CD14-positive monocyte (primary cell): ENCODE measurements at regions not wholly inside any gene's neighbourhood (a gene's known extent, or its start where the extent isn't known, plus 50 kb on each side); places are given as distances from the start of the nearest gene placed in this dataset.
A peak's percentile ranks its signal among the peaks of the same experiment; 100 is the strongest.

Source experiments
- DNase-seq, 3 donors: peaks; one replicate each; pipeline ENCODE4 v3.0.0-alpha.2; 2011 to 2022
- H2AFZ ChIP-seq: 2 replicates; pipeline ENCODE4 v1.6.0; 2012; ENCODE audit warnings: mild to moderate bottlenecking, low read depth, low read length, inconsistent platforms; ENCODE audit not compliant: insufficient read depth, poor library complexity, severe bottlenecking
- H3K27ac ChIP-seq, 2 donors: 1 replicate in 1 of 2; 2 replicates in 1 of 2; pipeline ENCODE4 v1.5.1; 2012 to 2013; ENCODE audit warnings: low read length in 2 of 2, control low read depth in 1 of 2, inconsistent platforms in 1 of 2, low read depth in 1 of 2, mild to moderate bottlenecking in 1 of 2
- H3K27me3 ChIP-seq, 2 donors: one replicate each; pipeline versions ENCODE4 v1.6.0 to v1.6.1; 2011 to 2013; ENCODE audit warnings: low read length in 2 of 2; ENCODE audit not compliant: control insufficient read depth in 2 of 2, insufficient read depth in 2 of 2
- H3K36me3 ChIP-seq, 2 donors: replicated peaks in 1 of 2; 1 replicate in 1 of 2; 2 replicates in 1 of 2; pipeline versions ENCODE4 v1.5.1 to v1.6.1; 2012 to 2013; ENCODE audit warnings: low read length in 2 of 2, control low read depth in 1 of 2, inconsistent platforms in 1 of 2, mild to moderate bottlenecking in 1 of 2; ENCODE audit not compliant: insufficient read depth in 2 of 2, control insufficient read depth in 1 of 2
- H3K4me1 ChIP-seq, 2 donors: 1 replicate in 1 of 2; 2 replicates in 1 of 2; pipeline versions ENCODE4 v1.5.1 to v1.6.1; 2012 to 2013; ENCODE audit warnings: low read length in 2 of 2, control low read depth in 1 of 2, inconsistent platforms in 1 of 2, mild to moderate bottlenecking in 1 of 2, moderate library complexity in 1 of 2; ENCODE audit not compliant: insufficient read depth in 2 of 2, control insufficient read depth in 1 of 2
- H3K4me2 ChIP-seq: replicated peaks from 2 replicates; pipeline ENCODE3; 2012; ENCODE audit warnings: low read length, moderate library complexity, mild to moderate bottlenecking; ENCODE audit not compliant: poor library complexity, severe bottlenecking; ENCODE audit errors: extremely low read depth
- H3K4me3 ChIP-seq, 3 experiments: fragments of 200-600 bp in 1 of 3; sonication (generic) in 1 of 3; replicated peaks in 1 of 3; 1 replicate in 2 of 3; 2 replicates in 1 of 3; pipeline ENCODE4 v1.5.1; 2011 to 2013; ENCODE audit warnings: low read length in 3 of 3, mild to moderate bottlenecking in 3 of 3, control low read depth in 2 of 3, low read depth in 2 of 3, inconsistent platforms in 1 of 3, moderate library complexity in 1 of 3
- H3K79me2 ChIP-seq: 2 replicates; pipeline ENCODE4 v1.6.0; 2012; ENCODE audit warnings: mild to moderate bottlenecking, control low read depth, inconsistent platforms, low read length, moderate library complexity; ENCODE audit not compliant: insufficient read depth
- H3K9ac ChIP-seq: 2 replicates; pipeline ENCODE4 v1.6.0; 2017; ENCODE audit warnings: low read length, mild to moderate bottlenecking; ENCODE audit not compliant: insufficient read depth, poor library complexity, severe bottlenecking
- H3K9me3 ChIP-seq, 2 donors: replicated peaks in 1 of 2; 1 replicate in 1 of 2; 2 replicates in 1 of 2; pipeline versions ENCODE4 v1.5.1 to v1.6.1; 2012 to 2013; ENCODE audit warnings: low read length in 2 of 2, control low read depth in 1 of 2; ENCODE audit not compliant: control insufficient read depth in 1 of 2, insufficient read depth in 1 of 2
- H4K20me1 ChIP-seq: 2 replicates; pipeline ENCODE4 v1.6.0; 2012; ENCODE audit warnings: mild to moderate bottlenecking, low read length, control low read depth, moderate library complexity; ENCODE audit not compliant: insufficient read depth
- H3K27ac Mint-ChIP-seq, 7 donors: one replicate each; pipeline ENCODE4 v1.8.0; 2020; ENCODE audit warnings: mild to moderate bottlenecking in 7 of 7, mixed read lengths in 7 of 7, moderate library complexity in 6 of 7, inconsistent platforms in 2 of 7
- H3K27me3 Mint-ChIP-seq, 3 donors: one replicate each; pipeline ENCODE4 v1.8.0; 2021 to 2022; ENCODE audit warnings: low read depth in 3 of 3, mild to moderate bottlenecking in 3 of 3, mixed read lengths in 3 of 3, moderate library complexity in 3 of 3, inconsistent platforms in 1 of 3
- H3K36me3 Mint-ChIP-seq, 2 donors: one replicate each; pipeline ENCODE4 v1.8.0; 2020; ENCODE audit warnings: mixed read lengths in 2 of 2, inconsistent platforms in 1 of 2, mild to moderate bottlenecking in 1 of 2
- H3K4me1 Mint-ChIP-seq: one replicate; pipeline ENCODE4 v1.8.0; 2020; ENCODE audit warnings: mild to moderate bottlenecking, mixed read lengths
- H3K4me3 Mint-ChIP-seq, 2 donors: one replicate each; pipeline ENCODE4 v1.8.0; 2020; ENCODE audit warnings: mild to moderate bottlenecking in 2 of 2, mixed read lengths in 2 of 2, moderate library complexity in 1 of 2
- H3K9me3 Mint-ChIP-seq, 7 donors: one replicate each; pipeline ENCODE4 v1.8.0; 2020 to 2022; ENCODE audit warnings: mixed read lengths in 7 of 7, mild to moderate bottlenecking in 6 of 7, moderate library complexity in 6 of 7, inconsistent platforms in 2 of 7
- CTCF ChIP-seq: fragments of 200-600 bp; IDR thresholded peaks from one replicate; pipeline ENCODE4 v1.8.0; 2022; ENCODE audit warnings: antibody characterized with exemption, mild to moderate bottlenecking
- WGBS: methylation state at CpG from one replicate; pipeline ENCODE4 v1.1.5; 2013; ENCODE audit warnings: missing lambda C conversion rate; ENCODE audit not compliant: insufficient coverage; 5-methylcytosine and 5-hydroxymethylcytosine counted together
- intact Hi-C, 2 donors: fragments of 100-400 bp; cut with micrococcal nuclease; formaldehyde crosslinking; loops; one replicate each; pipeline versions ENCODE4 v1.15.0 to v1.15.1; 2023

GRCh38 chr3:31361371-31362273, 171.1 kb upstream of the STT3B start:
- H3K9ac ChIP-seq: no peak overlapping the region
- H3K9me3 Mint-ChIP-seq: peaks cover 0 to 10% (median 4%) of the 10 kb centered on the region in 7 donors
- H3K9me3 ChIP-seq: peaks cover 0 to 4% of the 10 kb centered on the region in 2 donors
- peaks cover 3% of the 10 kb centered on the region for H3K4me1 Mint-ChIP-seq
- no peak overlapping the region for H3K4me2 ChIP-seq
- H2AFZ ChIP-seq: no peak overlapping the region
- H3K27ac ChIP-seq: no peak overlapping the region
- H4K20me1 ChIP-seq: no peaks in the 10 kb centered on the region
- no peaks in the 10 kb centered on the region for H3K36me3 Mint-ChIP-seq
- no peak overlapping the region for H3K4me3 ChIP-seq
- intact Hi-C loops: no loop called here
- no peak overlapping the region for H3K4me3 Mint-ChIP-seq
- no peak for TF ChIP-seq CTCF
- H3K27ac Mint-ChIP-seq: peak overlapping the region in 1 of 7 donors; percentile 0
- H3K36me3 ChIP-seq: no peaks in the 10 kb centered on the region
- no peaks in the 10 kb centered on the region for H3K27me3 Mint-ChIP-seq
- 90% methylated on average over 2 of the region's 6 CpGs for WGBS
- DNase-seq: no peak
- no peaks in the 10 kb centered on the region for H3K79me2 ChIP-seq
- H3K4me1 ChIP-seq: no peaks in the 10 kb centered on the region
- H3K27me3 ChIP-seq: no peaks in the 10 kb centered on the region

- no peaks in the 10 kb centered on the region for H3K4me1 ChIP-seq
- no peak for TF ChIP-seq CTCF
- H2AFZ ChIP-seq: no peak overlapping the region
- H3K9ac ChIP-seq: no peak overlapping the region
- no peak overlapping the region for H3K4me2 ChIP-seq
- no peak for DNase-seq
- H4K20me1 ChIP-seq: no peaks in the 10 kb centered on the region
- no peak overlapping the region for H3K4me3 Mint-ChIP-seq
- H3K4me1 Mint-ChIP-seq: no peaks in the 10 kb centered on the region
- H3K79me2 ChIP-seq: no peaks in the 10 kb centered on the region
- no peaks in the 10 kb centered on the region for H3K9me3 ChIP-seq
- intact Hi-C loops: no loop called here
- no peaks in the 10 kb centered on the region for H3K27me3 Mint-ChIP-seq
- H3K27ac ChIP-seq: no peak overlapping the region
- H3K36me3 Mint-ChIP-seq: no peaks in the 10 kb centered on the region
- no peak overlapping the region for H3K4me3 ChIP-seq
- H3K27ac Mint-ChIP-seq: no peak overlapping the region
- no peaks in the 10 kb centered on the region for H3K27me3 ChIP-seq
- H3K36me3 ChIP-seq: no peaks in the 10 kb centered on the region
- peaks cover 0 to 7% (median 1%) of the 10 kb centered on the region in 7 donors for H3K9me3 Mint-ChIP-seq
- no CpG with 5 or more reads among the region's 1 CpG for whole genome bisulfite sequencing
Observed at GRCh38 chr3:31364188-31364587, 168.5 kb upstream of the STT3B start.
